ENCODE measurements at regions not wholly inside any gene's neighbourhood (a gene's known extent, or its start where the extent isn't known, plus 50 kb on each side); places are given as distances from the start of the nearest gene placed in this dataset.
"Not testable (repeated sequence)": the region's sequence is repeated elsewhere in the genome, so short reads cannot be mapped to it uniquely, and the experiment has no call there.

- not testable (repeated sequence) for TF ChIP-seq POLR2A, CTCF (IDR thresholded peaks at IDR 0.05)
Measured at GRCh38 chr4:114148372-114149070, 169.1 kb upstream of the ARSJ start.

Measured in body of pancreas (tissue), 4 donors.